Endodermal cell (in vitro differentiated cells): ENCODE measurements at regions not wholly inside any gene's neighbourhood (a gene's known extent, or its start where the extent isn't known, plus 50 kb on each side); places are given as distances from the start of the nearest gene placed in this dataset.

ENCODE experiments used
- DNase-seq: peaks from one replicate; pipeline ENCODE4 v3.0.0-alpha.2; 2017
- H3K27ac ChIP-seq: 2 replicates; pipeline ENCODE4 v1.5.1; 2013; ENCODE audit warnings: mild to moderate bottlenecking, low read depth, low read length, moderate library complexity
- H3K27me3 ChIP-seq: 2 replicates; pipeline ENCODE4 v1.6.1; 2013; ENCODE audit warnings: mild to moderate bottlenecking, low read length, moderate library complexity; ENCODE audit not compliant: insufficient read depth, control insufficient read depth, poor library complexity, severe bottlenecking
- H3K36me3 ChIP-seq: 2 replicates; pipeline ENCODE4 v1.7.0; 2013; ENCODE audit warnings: mild to moderate bottlenecking, low read length, moderate library complexity; ENCODE audit not compliant: control insufficient read depth, insufficient read depth
- H3K4me1 ChIP-seq: one replicate; pipeline ENCODE4 v1.7.0; 2013; ENCODE audit warnings: low read length; ENCODE audit not compliant: control insufficient read depth, insufficient read depth
- H3K4me3 ChIP-seq: 2 replicates; pipeline ENCODE4 v1.5.1; 2013; ENCODE audit warnings: mild to moderate bottlenecking, low read length, moderate library complexity
- H3K9ac ChIP-seq: 2 replicates; pipeline ENCODE4 v1.6.1; 2013; ENCODE audit warnings: mild to moderate bottlenecking, low read length, moderate library complexity; ENCODE audit not compliant: poor library complexity, severe bottlenecking; ENCODE audit errors: extremely low read depth
- H3K9me3 ChIP-seq: 2 replicates; pipeline ENCODE4 v1.6.1; 2013; ENCODE audit warnings: mild to moderate bottlenecking, low read length, moderate library complexity; ENCODE audit not compliant: control insufficient read depth
- H3K27ac Mint-ChIP-seq: 2 replicates; pipeline ENCODE4 v1.8.0; 2020; ENCODE audit warnings: mixed read lengths
- H3K27me3 Mint-ChIP-seq: 2 replicates; pipeline ENCODE4 v1.8.0; 2021; ENCODE audit warnings: mild to moderate bottlenecking, mixed read lengths; ENCODE audit not compliant: insufficient read depth
- H3K36me3 Mint-ChIP-seq: 2 replicates; pipeline ENCODE4 v1.8.0; 2020; ENCODE audit warnings: low read depth, mixed read lengths
- H3K4me1 Mint-ChIP-seq: 2 replicates; pipeline ENCODE4 v1.8.0; 2020; ENCODE audit warnings: mixed read lengths
- H3K4me3 Mint-ChIP-seq: 2 replicates; pipeline ENCODE4 v1.8.0; 2020; ENCODE audit warnings: mild to moderate bottlenecking, moderate library complexity, mixed read lengths
- H3K9me3 Mint-ChIP-seq: 2 replicates; pipeline ENCODE4 v1.8.0; 2020; ENCODE audit warnings: mild to moderate bottlenecking, mixed read lengths
- WGBS, 2 experiments: methylation state at CpG; one replicate each; pipeline versions ENCODE4 v1.1.5 to v1.1.7; 2013; ENCODE audit warnings: missing lambda C conversion rate in 2 of 2, mixed read lengths in 1 of 2; ENCODE audit not compliant: insufficient coverage in 1 of 2, insufficient read length in 1 of 2; 5-methylcytosine and 5-hydroxymethylcytosine counted together
- TF ChIP-seq, protein P1 (sequence below): fragments of 200-600 bp; sonication (generic); conservative IDR thresholded peaks from 2 replicates; pipeline ENCODE4 v1.5.0; 2021; ENCODE audit warnings: antibody characterized with exemption, mild to moderate bottlenecking

DNA sequence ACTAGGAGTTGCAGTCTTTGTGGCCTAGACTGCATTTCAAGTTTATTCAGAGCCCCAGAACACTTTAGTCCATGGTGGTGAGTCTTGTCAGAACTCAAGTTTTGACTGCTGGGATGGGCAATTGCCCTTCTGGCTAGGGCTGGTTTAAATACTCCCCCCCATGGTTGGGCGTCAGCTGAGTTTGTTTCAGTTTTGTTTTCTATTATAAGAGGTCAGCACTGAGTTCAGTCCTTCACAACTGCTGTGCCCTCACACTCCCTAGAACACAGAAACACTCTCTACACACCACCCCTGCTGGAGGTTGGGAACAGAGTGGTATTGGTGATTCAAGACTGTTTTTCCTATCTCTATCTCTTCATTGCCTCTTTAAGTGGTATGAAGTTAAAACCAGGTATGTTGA is 217.0 kb downstream of the GUCY2F start:
- no peaks in the 10 kb centered on the region for H3K4me1 ChIP-seq
- no peaks in the 10 kb centered on the region for H3K27me3 ChIP-seq
- H3K9ac ChIP-seq, result no peak overlapping the region
- TF ChIP-seq, protein P1, sequence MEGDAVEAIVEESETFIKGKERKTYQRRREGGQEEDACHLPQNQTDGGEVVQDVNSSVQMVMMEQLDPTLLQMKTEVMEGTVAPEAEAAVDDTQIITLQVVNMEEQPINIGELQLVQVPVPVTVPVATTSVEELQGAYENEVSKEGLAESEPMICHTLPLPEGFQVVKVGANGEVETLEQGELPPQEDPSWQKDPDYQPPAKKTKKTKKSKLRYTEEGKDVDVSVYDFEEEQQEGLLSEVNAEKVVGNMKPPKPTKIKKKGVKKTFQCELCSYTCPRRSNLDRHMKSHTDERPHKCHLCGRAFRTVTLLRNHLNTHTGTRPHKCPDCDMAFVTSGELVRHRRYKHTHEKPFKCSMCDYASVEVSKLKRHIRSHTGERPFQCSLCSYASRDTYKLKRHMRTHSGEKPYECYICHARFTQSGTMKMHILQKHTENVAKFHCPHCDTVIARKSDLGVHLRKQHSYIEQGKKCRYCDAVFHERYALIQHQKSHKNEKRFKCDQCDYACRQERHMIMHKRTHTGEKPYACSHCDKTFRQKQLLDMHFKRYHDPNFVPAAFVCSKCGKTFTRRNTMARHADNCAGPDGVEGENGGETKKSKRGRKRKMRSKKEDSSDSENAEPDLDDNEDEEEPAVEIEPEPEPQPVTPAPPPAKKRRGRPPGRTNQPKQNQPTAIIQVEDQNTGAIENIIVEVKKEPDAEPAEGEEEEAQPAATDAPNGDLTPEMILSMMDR, result no peak
- WGBS, 2 experiments, result no CpG with 5 or more reads among the region's 1 CpG
- H3K9me3 Mint-ChIP-seq, result peaks cover 17% of the 10 kb centered on the region
- H3K4me3 Mint-ChIP-seq, result no peak overlapping the region
- no peak overlapping the region for H3K27ac ChIP-seq
- H3K27me3 Mint-ChIP-seq, result peaks cover 5% of the 10 kb centered on the region
- DNase-seq, result no peak
- no peak overlapping the region for H3K4me3 ChIP-seq
- H3K9me3 ChIP-seq, result no peaks in the 10 kb centered on the region
- H3K27ac Mint-ChIP-seq, result no peak overlapping the region
- no peaks in the 10 kb centered on the region for H3K36me3 ChIP-seq
- peaks cover 7% of the 10 kb centered on the region for H3K4me1 Mint-ChIP-seq
- H3K36me3 Mint-ChIP-seq, result no peaks in the 10 kb centered on the region

GRCh38 chrX:109261279-109261678 is 220.6 kb downstream of the GUCY2F start:
- TF ChIP-seq, protein P1, result no peak
- H3K4me3 Mint-ChIP-seq, result no peak overlapping the region
- H3K4me1 Mint-ChIP-seq, result peaks cover 3% of the 10 kb centered on the region
- no peak overlapping the region for H3K27ac Mint-ChIP-seq
- no peak overlapping the region for H3K27ac ChIP-seq
- H3K36me3 ChIP-seq, result no peaks in the 10 kb centered on the region
- no peaks in the 10 kb centered on the region for H3K27me3 ChIP-seq
- H3K36me3 Mint-ChIP-seq, result no peaks in the 10 kb centered on the region
- H3K4me1 ChIP-seq, result no peaks in the 10 kb centered on the region
- no peaks in the 10 kb centered on the region for H3K9me3 ChIP-seq
- no peak for DNase-seq
- no peak overlapping the region for H3K9ac ChIP-seq
- H3K4me3 ChIP-seq, result no peak overlapping the region
- 79% methylated on average over 1 of the region's 2 CpGs; no CpG with 5 or more reads in 1 of the 2 experiments for WGBS, 2 experiments
- H3K27me3 Mint-ChIP-seq, result peaks cover 5% of the 10 kb centered on the region
- H3K9me3 Mint-ChIP-seq, result peaks cover 39% of the 10 kb centered on the region

- H3K27me3 Mint-ChIP-seq, result peaks cover 6% of the 10 kb centered on the region
- H3K9me3 Mint-ChIP-seq, result peaks cover 27% of the 10 kb centered on the region
- H3K4me3 Mint-ChIP-seq, result no peak overlapping the region
- Histone ChIP-seq H3K9me3 (peaks cover 6% of the 10 kb centered on the region), H3K9ac (no peak overlapping the region), H3K27me3 (no peaks in the 10 kb centered on the region), H3K27ac (no peak overlapping the region), H3K36me3 (no peaks in the 10 kb centered on the region), H3K4me3 (no peak overlapping the region), H3K4me1 (no peaks in the 10 kb centered on the region)
- TF ChIP-seq, protein P1, result no peak
- DNase-seq, result no peak
- H3K36me3 Mint-ChIP-seq, result peaks cover 2% of the 10 kb centered on the region
- whole genome bisulfite sequencing, 2 experiments, result no CpG with 5 or more reads among the region's 2 CpGs
- peaks cover 5% of the 10 kb centered on the region for H3K4me1 Mint-ChIP-seq
- no peak overlapping the region for H3K27ac Mint-ChIP-seq
Measured at GRCh38 chrX:109252789-109253188, 229.1 kb downstream of the GUCY2F start.
